GM21619 (cell line): ENCODE measurements at regions not wholly inside any gene's neighbourhood (a gene's known extent, or its start where the extent isn't known, plus 50 kb on each side); places are given as distances from the start of the nearest gene placed in this dataset.
A peak's percentile ranks its signal among the peaks of the same experiment; 100 is the strongest.
"Not testable (repeated sequence)": the region's sequence is repeated elsewhere in the genome, so short reads cannot be mapped to it uniquely, and the experiment has no call there.

Experiments
- ATAC-seq: cut with Tn5 transposase; IDR thresholded peaks from one replicate; pipeline ENCODE4 v1.9.1; 2021; ENCODE audit not compliant: unreplicated experiment

- peak; percentile 86 for ATAC-seq
These were observed 92.6 kb upstream of the THOC3 start for GRCh38 chr5:176060472-176061268.

- ATAC-seq, result not testable (repeated sequence)
These were observed 93.1 kb upstream of the THOC3 start for GRCh38 chr5:176061269-176061622.

- not testable (repeated sequence) for ATAC-seq
These were observed 93.5 kb upstream of the THOC3 start for GRCh38 chr5:176061660-176062059.

- ATAC-seq, result not testable (repeated sequence)
These were observed 98.3 kb upstream of the THOC3 start for GRCh38 chr5:176066262-176066945.

GRCh38 chr5:176067162-176067561 lies 99.0 kb upstream of the THOC3 start:
- ATAC-seq, result not testable (repeated sequence)

- ATAC-seq, result not testable (repeated sequence)
These were observed 99.8 kb upstream of the THOC3 start for GRCh38 chr5:176067948-176068347.

GRCh38 chr5:176073996-176074571 lies 106.0 kb upstream of the THOC3 start:
- ATAC-seq, result not testable (repeated sequence)

- not testable (repeated sequence) for ATAC-seq
These were observed 115.6 kb upstream of the THOC3 start for GRCh38 chr5:176083717-176084116.

- not testable (repeated sequence) for ATAC-seq
These were observed 135.0 kb upstream of the THOC3 start for GRCh38 chr5:176103083-176103482.

GRCh38 chr5:176112888-176113287 lies 125.3 kb upstream of the SIMC1 start:
- ATAC-seq, result not testable (repeated sequence)

- ATAC-seq, result not testable (repeated sequence)
These were observed 124.4 kb upstream of the SIMC1 start for GRCh38 chr5:176113673-176114335.

GRCh38 chr5:176114825-176115224 lies 123.4 kb upstream of the SIMC1 start:
- not testable (repeated sequence) for ATAC-seq

GRCh38 chr5:176117699-176118238 lies 120.5 kb upstream of the SIMC1 start:
- not testable (repeated sequence) for ATAC-seq

GRCh38 chr5:176122361-176122760 lies 115.9 kb upstream of the SIMC1 start:
- not testable (repeated sequence) for ATAC-seq

- not testable (repeated sequence) for ATAC-seq
These were observed 114.1 kb upstream of the SIMC1 start for GRCh38 chr5:176124120-176124519.

- no peak for ATAC-seq
These were observed 106.5 kb upstream of the SIMC1 start for GRCh38 chr5:176131771-176132170.

GRCh38 chr5:176132471-176133288 lies 105.5 kb upstream of the SIMC1 start:
- ATAC-seq, result no peak

- ATAC-seq, result no peak
These were observed 104.8 kb upstream of the SIMC1 start for GRCh38 chr5:176133289-176133870.

GRCh38 chr5:176133877-176134276 lies 104.3 kb upstream of the SIMC1 start:
- ATAC-seq, result no peak
